SK-N-SH (cell line): ENCODE measurements at regions not wholly inside any gene's neighbourhood (a gene's known extent, or its start where the extent isn't known, plus 50 kb on each side); places are given as distances from the start of the nearest gene placed in this dataset.

ENCODE experiments used
- CTCF ChIA-PET: fragments of 300-600, 350-600 bp; formaldehyde crosslinking; extraction: SDS; loops from one replicate; lab custom pipeline; 2021; lab: Yijun Ruan, JAX
- POLR2A ChIA-PET: fragments of 350-600 bp; sonication (Branson Sonifier 250); formaldehyde crosslinking; extraction: SDS; loops from one replicate; lab custom pipeline; 2020; ENCODE audit warnings: antibody characterized with exemption, inconsistent platforms; lab: Yijun Ruan, JAX
- DNase-seq: peaks from one replicate; pipeline ENCODE4 v3.0.0; 2012
- H2AFZ ChIP-seq: fragments of 200-600 bp; sonication (generic); 2 replicates; pipeline ENCODE4 v1.8.1; 2016; ENCODE audit warnings: antibody characterized with exemption, mild to moderate bottlenecking, low read depth
- H3F3A ChIP-seq: fragments of 200-600 bp; sonication (generic); replicated peaks from 2 replicates; pipeline ENCODE3; 2016; ENCODE audit warnings: antibody characterized with exemption, mild to moderate bottlenecking; ENCODE audit not compliant: insufficient read depth
- H3K27ac ChIP-seq, 2 experiments: fragments of 200-500 bp in 1 of 2; fragments of 200-600 bp in 1 of 2; sonication (Bioruptor generic) in 1 of 2; sonication (generic), shearing (Covaris generic) in 1 of 2; 2 replicates each; pipeline versions ENCODE4 v1.5.1 to v1.6.1; 2014 to 2016; ENCODE audit warnings: low read depth in 2 of 2, inconsistent platforms in 1 of 2, low read length in 1 of 2, mild to moderate bottlenecking in 1 of 2, mixed read lengths in 1 of 2
- H3K27me3 ChIP-seq: fragments of 200-600 bp; sonication (generic), shearing (Covaris generic); 2 replicates; pipeline ENCODE4 v1.6.1; 2016; ENCODE audit warnings: mixed run types; ENCODE audit not compliant: insufficient read depth
- H3K36me3 ChIP-seq, 2 experiments: fragments of 200-500 bp in 1 of 2; fragments of 200-600 bp in 1 of 2; sonication (Bioruptor generic) in 1 of 2; sonication (generic) in 1 of 2; replicated peaks in 1 of 2; 2 replicates each; pipeline versions ENCODE3 to v1.5.1; 2014 to 2016; ENCODE audit warnings: low read length in 1 of 2, mild to moderate bottlenecking in 1 of 2; ENCODE audit not compliant: insufficient read depth in 2 of 2, control insufficient read depth in 1 of 2
- H3K4me1 ChIP-seq, 2 experiments: fragments of 200-500 bp in 1 of 2; fragments of 200-600 bp in 1 of 2; sonication (Bioruptor generic) in 1 of 2; sonication (generic), shearing (Covaris generic) in 1 of 2; 2 replicates each; pipeline versions ENCODE4 v1.5.1 to v1.6.1; 2014 to 2016; ENCODE audit warnings: low read depth in 1 of 2, low read length in 1 of 2, mixed run types in 1 of 2; ENCODE audit not compliant: insufficient read depth in 2 of 2, control insufficient read depth in 1 of 2
- H3K4me2 ChIP-seq: fragments of 200-600 bp; sonication (generic), shearing (Covaris generic); 2 replicates; pipeline ENCODE4 v1.6.1; 2017; ENCODE audit warnings: mixed run types
- H3K4me3 ChIP-seq, 2 experiments: fragments of 200-500 bp in 1 of 2; fragments of 200-600 bp in 1 of 2; sonication (Bioruptor generic) in 1 of 2; sonication (generic), shearing (Covaris generic) in 1 of 2; 2 replicates each; pipeline versions ENCODE4 v1.5.1 to v1.8.1; 2014 to 2016; ENCODE audit warnings: low read depth in 2 of 2, inconsistent platforms in 1 of 2, low read length in 1 of 2, mild to moderate bottlenecking in 1 of 2, mixed read lengths in 1 of 2, moderate library complexity in 1 of 2
- H3K79me2 ChIP-seq: fragments of 200-600 bp; sonication (generic); 2 replicates; pipeline ENCODE4 v1.8.1; 2017; ENCODE audit warnings: mild to moderate bottlenecking; ENCODE audit not compliant: insufficient read depth
- H3K9ac ChIP-seq: fragments of 200-600 bp; sonication (generic); 2 replicates; pipeline ENCODE4 v1.6.1; 2017; ENCODE audit warnings: mixed run types
- H3K9me2 ChIP-seq: fragments of 200-600 bp; sonication (generic); 2 replicates; pipeline ENCODE4 v1.6.1; 2017; ENCODE audit warnings: mixed run types
- H3K9me3 ChIP-seq: fragments of 200-600 bp; sonication (generic); 2 replicates; pipeline ENCODE4 v1.6.1; 2017; ENCODE audit warnings: mixed run types, mild to moderate bottlenecking, moderate library complexity
- H4K20me1 ChIP-seq: fragments of 200-600 bp; sonication (generic); 2 replicates; pipeline ENCODE4 v1.6.1; 2017; ENCODE audit warnings: mild to moderate bottlenecking, mixed run types; ENCODE audit not compliant: insufficient read depth
- CHD2 ChIP-seq: fragments of 150-350 bp; IDR thresholded peaks from 2 replicates; pipeline ENCODE4 v1.6.1; 2018; ENCODE audit warnings: low read length; ENCODE audit not compliant: partially characterized antibody
- EP300 ChIP-seq, 2 experiments: IDR thresholded peaks; 2 replicates each; pipeline versions ENCODE4 v1.4.0 to v1.6.1; 2012; ENCODE audit warnings: borderline replicate concordance in 1 of 2, low read depth in 1 of 2, low read length in 1 of 2
- FOSL2 ChIP-seq: IDR thresholded peaks from 2 replicates; pipeline ENCODE4 v1.4.0; 2012; ENCODE audit warnings: low read depth, mild to moderate bottlenecking, moderate library complexity, borderline replicate concordance
- FOXJ3 ChIP-seq: sonication (generic); formaldehyde crosslinking; IDR thresholded peaks from 2 replicates; pipeline ENCODE4 v1.5.1; 2020; ENCODE audit warnings: mild to moderate bottlenecking, missing genetic modification reagents
- JUND ChIP-seq: IDR thresholded peaks from 2 replicates; pipeline ENCODE4 v1.4.0; 2012
- MXI1 ChIP-seq: IDR thresholded peaks from 2 replicates; pipeline ENCODE4 v1.6.1; 2012; ENCODE audit warnings: mild to moderate bottlenecking, low read depth, low read length, improper control_type of control experiment
- NRF1 ChIP-seq: IDR thresholded peaks from 2 replicates; pipeline ENCODE4 v1.6.1; 2012; ENCODE audit warnings: low read depth, mild to moderate bottlenecking, low read length
- PBX3 ChIP-seq: IDR thresholded peaks from 2 replicates; pipeline ENCODE4; 2012
- RAD21 ChIP-seq: IDR thresholded peaks from 2 replicates; pipeline ENCODE4 v1.6.1; 2012; ENCODE audit warnings: mild to moderate bottlenecking, low read length
- RFX5 ChIP-seq: IDR thresholded peaks from 2 replicates; pipeline ENCODE4 v1.6.1; 2012; ENCODE audit warnings: mild to moderate bottlenecking, improper control_type of control experiment, low read length
- RXRA ChIP-seq: IDR thresholded peaks from 2 replicates; pipeline ENCODE4 v1.4.0; 2012; ENCODE audit warnings: low read depth, mild to moderate bottlenecking, borderline replicate concordance
- SMC3 ChIP-seq: IDR thresholded peaks from 2 replicates; pipeline ENCODE4 v1.6.1; 2012; ENCODE audit warnings: low read depth, low read length, improper control_type of control experiment
- TAF1 ChIP-seq: IDR thresholded peaks from 2 replicates; pipeline ENCODE4 v1.6.1; 2012; ENCODE audit warnings: low read depth, mild to moderate bottlenecking, low read length, moderate library complexity, borderline replicate concordance
- TCF12 ChIP-seq: IDR thresholded peaks from 2 replicates; pipeline ENCODE4 v1.4.0; 2012
- ZBTB33 ChIP-seq: IDR thresholded peaks from 2 replicates; pipeline ENCODE4 v1.4.0; 2012; ENCODE audit warnings: low read depth, borderline replicate concordance
- WGBS: methylation state at CpG from one replicate; pipeline ENCODE4 v1.1.6; 2017; ENCODE audit warnings: low lambda C conversion rate; 5-methylcytosine and 5-hydroxymethylcytosine counted together
- TF ChIP-seq, protein P1 (sequence below): fragments of 200-600 bp; sonication (generic); IDR thresholded peaks from 2 replicates; pipeline ENCODE4 v1.6.1; 2017; ENCODE audit warnings: antibody characterized with exemption, mild to moderate bottlenecking, moderate library complexity
- TF ChIP-seq, protein P2 (sequence below): IDR thresholded peaks from 2 replicates; pipeline ENCODE4 v1.6.1; 2012; ENCODE audit warnings: mild to moderate bottlenecking, low read depth, low read length, moderate library complexity
- TF ChIP-seq, protein P3 (sequence below): fragments of 150-350 bp; IDR thresholded peaks from 2 replicates; pipeline ENCODE4 v1.6.1; 2017; ENCODE audit warnings: antibody characterized with exemption, low read length, low read depth, borderline replicate concordance

- no peak for TF ChIP-seq RFX5
- TF ChIP-seq SMC3, result no peak
- no peak for TF ChIP-seq CHD2
- TF ChIP-seq, all 33 proteins: peak for 0
Measured at GRCh38 chr9:23554686-23555085, 271.4 kb downstream of the ELAVL2 start (continued).

DNA sequence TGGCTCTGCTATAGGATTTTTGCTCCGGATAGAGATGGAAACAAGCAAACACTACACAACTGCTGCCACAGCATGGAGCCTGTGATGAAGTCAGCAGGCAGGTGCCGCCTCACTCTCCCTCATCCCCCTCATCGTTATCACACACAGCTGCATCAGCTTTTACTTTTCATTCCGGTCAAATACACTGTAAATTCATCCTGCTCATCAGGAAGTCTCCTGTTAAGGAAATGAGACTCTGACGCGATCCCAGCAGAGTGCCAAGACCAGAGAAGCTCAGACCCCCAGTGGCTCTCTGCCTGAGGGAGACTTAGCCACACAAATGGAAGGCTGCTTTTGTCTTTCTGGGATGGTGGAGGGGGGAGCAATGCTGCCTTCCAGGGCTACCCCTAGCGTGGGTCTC, 270.2 kb downstream of the ELAVL2 start:
- TF ChIP-seq PBX3 (no peak), FOSL2 (no peak), RFX5 (no peak), TCF12 (no peak), ZBTB33 (no peak), FOXJ3 (CRISPR knock-in tag) (no peak), JUND (no peak), SMC3 (no peak), MXI1 (no peak), RAD21 (no peak), NRF1 (no peak), RXRA (no peak), EP300 (IDR thresholded peaks at IDR 0.05; ENCODE audit: borderline replicate concordance in 1 of 2, low read depth in 1 of 2, low read length in 1 of 2) (no peak), TAF1 (no peak)
- TF ChIP-seq, protein P1, sequence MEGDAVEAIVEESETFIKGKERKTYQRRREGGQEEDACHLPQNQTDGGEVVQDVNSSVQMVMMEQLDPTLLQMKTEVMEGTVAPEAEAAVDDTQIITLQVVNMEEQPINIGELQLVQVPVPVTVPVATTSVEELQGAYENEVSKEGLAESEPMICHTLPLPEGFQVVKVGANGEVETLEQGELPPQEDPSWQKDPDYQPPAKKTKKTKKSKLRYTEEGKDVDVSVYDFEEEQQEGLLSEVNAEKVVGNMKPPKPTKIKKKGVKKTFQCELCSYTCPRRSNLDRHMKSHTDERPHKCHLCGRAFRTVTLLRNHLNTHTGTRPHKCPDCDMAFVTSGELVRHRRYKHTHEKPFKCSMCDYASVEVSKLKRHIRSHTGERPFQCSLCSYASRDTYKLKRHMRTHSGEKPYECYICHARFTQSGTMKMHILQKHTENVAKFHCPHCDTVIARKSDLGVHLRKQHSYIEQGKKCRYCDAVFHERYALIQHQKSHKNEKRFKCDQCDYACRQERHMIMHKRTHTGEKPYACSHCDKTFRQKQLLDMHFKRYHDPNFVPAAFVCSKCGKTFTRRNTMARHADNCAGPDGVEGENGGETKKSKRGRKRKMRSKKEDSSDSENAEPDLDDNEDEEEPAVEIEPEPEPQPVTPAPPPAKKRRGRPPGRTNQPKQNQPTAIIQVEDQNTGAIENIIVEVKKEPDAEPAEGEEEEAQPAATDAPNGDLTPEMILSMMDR, result no peak
- TF ChIP-seq, protein P2, sequence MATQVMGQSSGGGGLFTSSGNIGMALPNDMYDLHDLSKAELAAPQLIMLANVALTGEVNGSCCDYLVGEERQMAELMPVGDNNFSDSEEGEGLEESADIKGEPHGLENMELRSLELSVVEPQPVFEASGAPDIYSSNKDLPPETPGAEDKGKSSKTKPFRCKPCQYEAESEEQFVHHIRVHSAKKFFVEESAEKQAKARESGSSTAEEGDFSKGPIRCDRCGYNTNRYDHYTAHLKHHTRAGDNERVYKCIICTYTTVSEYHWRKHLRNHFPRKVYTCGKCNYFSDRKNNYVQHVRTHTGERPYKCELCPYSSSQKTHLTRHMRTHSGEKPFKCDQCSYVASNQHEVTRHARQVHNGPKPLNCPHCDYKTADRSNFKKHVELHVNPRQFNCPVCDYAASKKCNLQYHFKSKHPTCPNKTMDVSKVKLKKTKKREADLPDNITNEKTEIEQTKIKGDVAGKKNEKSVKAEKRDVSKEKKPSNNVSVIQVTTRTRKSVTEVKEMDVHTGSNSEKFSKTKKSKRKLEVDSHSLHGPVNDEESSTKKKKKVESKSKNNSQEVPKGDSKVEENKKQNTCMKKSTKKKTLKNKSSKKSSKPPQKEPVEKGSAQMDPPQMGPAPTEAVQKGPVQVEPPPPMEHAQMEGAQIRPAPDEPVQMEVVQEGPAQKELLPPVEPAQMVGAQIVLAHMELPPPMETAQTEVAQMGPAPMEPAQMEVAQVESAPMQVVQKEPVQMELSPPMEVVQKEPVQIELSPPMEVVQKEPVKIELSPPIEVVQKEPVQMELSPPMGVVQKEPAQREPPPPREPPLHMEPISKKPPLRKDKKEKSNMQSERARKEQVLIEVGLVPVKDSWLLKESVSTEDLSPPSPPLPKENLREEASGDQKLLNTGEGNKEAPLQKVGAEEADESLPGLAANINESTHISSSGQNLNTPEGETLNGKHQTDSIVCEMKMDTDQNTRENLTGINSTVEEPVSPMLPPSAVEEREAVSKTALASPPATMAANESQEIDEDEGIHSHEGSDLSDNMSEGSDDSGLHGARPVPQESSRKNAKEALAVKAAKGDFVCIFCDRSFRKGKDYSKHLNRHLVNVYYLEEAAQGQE, result no peak
- TF ChIP-seq, protein P3, sequence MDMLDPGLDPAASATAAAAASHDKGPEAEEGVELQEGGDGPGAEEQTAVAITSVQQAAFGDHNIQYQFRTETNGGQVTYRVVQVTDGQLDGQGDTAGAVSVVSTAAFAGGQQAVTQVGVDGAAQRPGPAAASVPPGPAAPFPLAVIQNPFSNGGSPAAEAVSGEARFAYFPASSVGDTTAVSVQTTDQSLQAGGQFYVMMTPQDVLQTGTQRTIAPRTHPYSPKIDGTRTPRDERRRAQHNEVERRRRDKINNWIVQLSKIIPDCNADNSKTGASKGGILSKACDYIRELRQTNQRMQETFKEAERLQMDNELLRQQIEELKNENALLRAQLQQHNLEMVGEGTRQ, result no peak
- Histone ChIP-seq H3K9me2 (no peaks in the 10 kb centered on the region), H3K27ac (no peak overlapping the region), H3K4me3 (no peak overlapping the region), H3K27me3 (no peaks in the 10 kb centered on the region), H3K4me1 (peaks cover 0 to 7% of the 10 kb centered on the region in 2 experiments; a peak in 1 of 4 replicates), H3F3A (no peaks in the 10 kb centered on the region), H3K9ac (no peak overlapping the region), H3K9me3 (no peaks in the 10 kb centered on the region), H3K36me3 (no peaks in the 10 kb centered on the region), H3K4me2 (no peak overlapping the region), H4K20me1 (no peaks in the 10 kb centered on the region), H3K79me2 (no peaks in the 10 kb centered on the region), H2AFZ (no peak overlapping the region)
- DNase-seq, result no peak
- ChIA-PET CTCF (no interaction called here), POLR2A (no interaction called here)
- 32% methylated on average over 7 of the region's 7 CpGs for WGBS
